Spleen (tissue), 3 donors: ENCODE measurements at regions not wholly inside any gene's neighbourhood (a gene's known extent, or its start where the extent isn't known, plus 50 kb on each side); places are given as distances from the start of the nearest gene placed in this dataset.

Source experiments
- POLR2A ChIP-seq, 3 donors: fragments of 450-650 bp; IDR thresholded peaks; one replicate each; pipeline ENCODE4 v1.5.1; 2017; ENCODE audit warnings: antibody characterized with exemption in 3 of 3, mild to moderate bottlenecking in 1 of 3
- POLR2AphosphoS5 ChIP-seq, 3 donors: sonication (generic); formaldehyde crosslinking; IDR thresholded peaks; one replicate each; pipeline ENCODE4 v1.5.1; 2017; ENCODE audit warnings: antibody characterized with exemption in 3 of 3

- TF ChIP-seq POLR2AphosphoS5 (IDR thresholded peaks at IDR 0.05) (no peak), POLR2A (IDR thresholded peaks at IDR 0.05) (no peak)
Observed at GRCh38 chr4:28845158-28845557, 1875.0 kb upstream of the PCDH7 start.
